G401.6 (cell line): ENCODE measurements at regions not wholly inside any gene's neighbourhood (a gene's known extent, or its start where the extent isn't known, plus 50 kb on each side); places are given as distances from the start of the nearest gene placed in this dataset.

ENCODE experiments used
- FAIRE-seq: peaks from 2 replicates; lab custom pipeline; 2012; peaks lifted over from hg19 to GRCh38; lab: Jason Lieb, UNC

DNA sequence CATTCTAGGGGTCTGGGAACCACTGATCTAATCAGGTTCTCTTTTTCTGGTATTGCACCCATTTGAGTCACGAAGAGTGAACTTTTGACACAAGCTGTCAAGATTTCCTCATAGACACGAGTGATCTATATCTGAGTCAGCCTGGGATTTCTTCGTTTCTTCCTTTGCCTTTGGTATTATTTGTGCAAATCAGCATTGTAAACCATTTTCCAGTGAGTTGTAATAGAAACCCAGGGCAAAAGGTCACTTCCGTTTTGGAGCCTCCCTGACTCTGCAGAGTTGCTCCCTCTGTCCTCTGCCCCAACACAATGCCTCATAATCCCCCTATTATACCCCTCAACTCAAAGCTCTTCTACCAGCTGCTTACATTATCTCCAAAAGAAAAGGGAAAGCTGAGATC, 615.1 kb downstream of the EFNB2 start:
- FAIRE-seq = no peak

DNA sequence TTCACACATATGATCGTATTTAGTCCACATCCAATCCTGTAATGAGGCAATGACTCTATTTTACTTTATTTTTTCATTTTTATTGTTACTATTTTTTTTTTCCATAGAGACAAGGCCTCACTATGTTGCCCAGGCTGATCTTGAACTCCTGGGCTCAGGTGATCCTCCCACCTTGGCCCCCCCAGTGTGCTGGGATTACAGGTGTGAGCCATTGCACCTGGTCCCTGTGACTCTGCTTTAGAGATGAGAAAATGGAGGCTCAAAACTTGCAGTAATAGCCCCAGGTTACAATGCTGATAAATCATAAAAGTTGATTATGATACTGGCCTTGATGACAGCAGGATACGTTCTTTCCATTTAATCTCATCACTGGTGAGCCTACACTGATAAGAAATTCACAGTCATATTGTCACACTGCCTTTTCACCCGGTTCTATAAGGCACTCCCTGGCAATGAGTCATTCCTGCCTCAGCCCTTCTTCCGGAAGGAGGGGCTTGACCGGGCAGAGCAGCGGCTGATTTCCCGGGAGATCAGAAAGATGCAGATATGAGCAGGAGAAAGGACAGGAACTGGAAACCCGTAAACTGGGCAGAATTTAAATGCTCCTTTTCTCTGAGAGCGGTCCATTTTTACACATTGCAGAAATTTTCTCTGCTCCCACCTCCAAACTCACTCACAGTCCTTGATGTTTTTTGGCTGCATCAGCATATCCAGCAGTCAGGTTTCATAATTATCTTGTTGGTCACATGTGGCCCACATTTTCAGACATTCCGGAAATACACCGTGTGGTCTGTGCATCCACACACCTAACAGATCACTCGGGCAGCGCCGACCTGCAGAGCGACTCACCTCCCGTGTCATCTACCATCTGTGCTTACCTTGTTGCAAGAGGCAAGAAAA, 616.4 kb downstream of the EFNB2 start:
- FAIRE-seq = no peak

DNA sequence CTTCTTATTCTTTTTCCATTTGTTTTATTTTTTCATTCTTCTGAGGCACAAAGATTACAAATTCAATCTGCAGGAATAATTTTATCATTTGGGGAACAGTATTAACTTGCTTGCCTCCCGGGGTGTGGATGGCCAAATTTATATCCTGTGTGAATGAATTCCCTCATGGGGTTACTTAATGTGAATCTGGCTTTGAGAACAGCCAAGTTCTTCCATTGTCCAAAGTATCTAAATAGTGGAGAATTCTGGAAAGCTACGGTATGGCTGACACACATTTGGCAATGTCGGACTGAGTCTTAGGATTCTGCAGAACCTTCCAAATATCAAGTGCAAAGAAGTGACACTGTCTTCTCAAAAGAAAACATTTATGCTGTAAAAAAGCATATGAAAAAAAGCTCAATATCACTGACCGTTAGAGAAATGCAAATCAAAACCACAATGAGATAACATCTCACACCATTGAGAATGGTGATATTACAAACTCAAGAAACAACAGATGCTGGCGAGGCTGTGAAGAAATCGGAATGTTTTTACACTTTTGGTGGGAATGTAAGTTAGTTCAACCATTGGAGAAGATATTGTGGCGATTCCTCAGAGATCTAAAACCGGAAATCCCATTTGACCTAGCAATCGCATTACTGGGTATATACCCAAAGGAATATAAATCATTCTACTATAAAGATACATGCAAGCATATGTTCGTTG, 620.2 kb downstream of the EFNB2 start:
- FAIRE-seq = no peak

- no peak for FAIRE-seq
These were observed 621.0 kb downstream of the EFNB2 start for GRCh38 chr13:105914291-105915036.

DNA sequence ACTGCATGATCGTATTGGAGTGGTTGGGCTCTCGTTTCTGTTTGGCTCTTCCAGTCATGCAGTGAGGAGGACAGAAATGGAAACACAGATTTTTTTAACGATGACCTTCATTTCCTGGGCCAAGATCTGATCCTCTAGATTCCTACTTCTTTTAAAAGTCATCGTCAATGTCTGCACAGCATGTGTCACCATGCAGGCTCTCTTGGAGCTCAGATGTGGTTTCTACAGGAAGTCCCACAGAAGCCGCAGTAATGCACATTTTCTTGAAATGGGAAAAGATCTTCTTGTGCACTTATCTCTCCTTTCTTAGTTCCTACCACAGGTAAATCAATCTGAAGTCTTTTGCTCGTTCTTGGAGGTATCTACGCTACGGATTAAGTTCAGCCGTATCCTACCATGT, 626.9 kb downstream of the EFNB2 start:
- FAIRE-seq = no peak

- peak; percentile 3 for FAIRE-seq
These were observed 628.0 kb downstream of the EFNB2 start for GRCh38 chr13:105907319-105908019.

GRCh38 chr13:105906746-105907145, 628.7 kb downstream of the EFNB2 start:
- FAIRE-seq = no peak

GRCh38 chr13:105904034-105904742, 631.3 kb downstream of the EFNB2 start:
- FAIRE-seq = no peak

GRCh38 chr13:105902396-105902795, 633.1 kb downstream of the EFNB2 start:
- no peak for FAIRE-seq

GRCh38 chr13:105897575-105897974, 637.9 kb downstream of the EFNB2 start:
- no peak for FAIRE-seq

DNA sequence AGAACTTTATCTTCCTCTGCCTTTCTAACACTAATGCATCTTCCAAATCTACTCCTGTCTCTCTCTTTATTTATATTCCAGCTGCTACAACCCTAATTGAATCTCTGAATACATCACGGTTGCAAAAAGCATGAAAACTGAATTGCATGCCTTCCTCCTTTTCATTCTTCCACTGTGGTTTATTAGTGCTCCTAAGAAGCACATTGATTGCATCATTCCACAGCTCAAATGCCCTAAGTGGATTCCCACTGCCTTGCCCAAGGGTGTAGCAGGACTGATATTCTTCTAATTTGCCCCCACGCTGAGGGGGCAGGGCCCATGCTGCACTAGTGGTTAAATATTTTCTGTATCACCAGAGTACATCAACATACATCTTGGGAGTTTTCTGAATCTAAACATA, 640.8 kb downstream of the EFNB2 start:
- FAIRE-seq = no peak

- no peak for FAIRE-seq
These were observed 645.0 kb downstream of the EFNB2 start for GRCh38 chr13:105890509-105890908.

GRCh38 chr13:105878119-105878700, 657.3 kb downstream of the EFNB2 start:
- no peak for FAIRE-seq

DNA sequence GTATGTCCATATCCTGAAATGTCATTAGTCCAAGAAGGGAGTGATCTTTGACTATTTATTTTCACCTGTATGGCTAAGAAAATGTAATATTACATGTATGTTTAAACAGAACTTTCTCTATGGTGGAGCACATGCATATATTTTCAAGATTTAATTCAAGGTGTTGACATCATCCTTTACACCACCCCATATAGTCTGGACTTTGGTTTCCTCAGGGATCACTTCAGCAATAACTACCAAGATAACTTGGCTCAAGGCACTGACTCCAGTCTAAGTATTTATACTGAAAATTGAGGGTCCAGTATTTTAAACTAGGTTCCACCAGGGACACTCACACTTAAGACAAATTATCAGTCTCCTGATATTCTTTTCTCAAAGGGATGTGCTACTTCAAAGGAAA, 660.6 kb downstream of the EFNB2 start:
- no peak for FAIRE-seq

DNA sequence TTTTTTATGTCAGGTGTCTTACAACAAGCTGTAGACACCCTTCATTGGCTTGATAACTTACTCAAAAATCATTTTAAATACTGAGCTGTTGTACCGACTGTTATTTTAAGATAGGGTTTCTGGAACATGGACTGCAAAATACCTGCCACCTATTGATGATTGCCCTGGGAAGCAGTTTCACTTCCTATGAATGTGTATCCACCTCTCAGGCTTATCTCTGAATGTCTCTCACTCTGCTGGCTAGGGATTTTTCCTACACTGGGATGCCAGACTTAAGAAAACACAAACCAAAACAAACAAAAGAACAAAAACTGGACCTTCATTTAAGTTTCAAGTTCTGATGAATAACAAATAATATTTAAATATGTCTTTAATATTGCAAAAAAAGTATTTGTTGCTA, 663.7 kb downstream of the EFNB2 start:
- FAIRE-seq = no peak

- no peak for FAIRE-seq
These were observed 664.1 kb downstream of the EFNB2 start for GRCh38 chr13:105871326-105871725.

DNA sequence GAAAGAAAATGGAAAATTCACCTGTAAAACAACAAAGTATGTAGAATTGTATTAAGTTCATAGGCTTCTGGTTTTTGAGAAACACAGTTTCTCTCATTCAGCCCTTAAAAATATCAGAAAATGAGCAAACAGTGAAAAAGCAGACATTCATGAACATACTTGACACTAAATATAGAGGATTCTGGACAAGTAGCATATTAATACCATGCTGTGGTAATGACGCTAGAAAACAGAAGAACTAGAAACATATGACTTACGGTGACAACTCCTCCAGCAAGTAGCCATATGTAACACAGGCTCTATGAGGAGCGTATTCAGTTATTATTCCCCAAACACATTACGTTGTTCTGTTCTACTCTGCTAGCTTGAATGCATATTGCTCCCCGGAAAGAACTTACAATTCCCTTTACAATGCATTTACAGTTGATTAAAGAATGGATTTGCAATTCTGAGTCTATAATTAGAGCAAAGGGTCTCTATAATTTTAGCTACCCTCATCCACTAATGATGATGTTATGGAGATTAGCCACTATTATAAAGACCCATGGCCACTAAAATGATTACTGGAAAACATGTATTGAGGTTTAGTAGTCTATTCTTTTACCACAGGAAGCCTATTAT, 672.1 kb downstream of the EFNB2 start:
- FAIRE-seq = no peak

GRCh38 chr13:105848494-105848893, 687.0 kb downstream of the EFNB2 start:
- FAIRE-seq = no peak

DNA sequence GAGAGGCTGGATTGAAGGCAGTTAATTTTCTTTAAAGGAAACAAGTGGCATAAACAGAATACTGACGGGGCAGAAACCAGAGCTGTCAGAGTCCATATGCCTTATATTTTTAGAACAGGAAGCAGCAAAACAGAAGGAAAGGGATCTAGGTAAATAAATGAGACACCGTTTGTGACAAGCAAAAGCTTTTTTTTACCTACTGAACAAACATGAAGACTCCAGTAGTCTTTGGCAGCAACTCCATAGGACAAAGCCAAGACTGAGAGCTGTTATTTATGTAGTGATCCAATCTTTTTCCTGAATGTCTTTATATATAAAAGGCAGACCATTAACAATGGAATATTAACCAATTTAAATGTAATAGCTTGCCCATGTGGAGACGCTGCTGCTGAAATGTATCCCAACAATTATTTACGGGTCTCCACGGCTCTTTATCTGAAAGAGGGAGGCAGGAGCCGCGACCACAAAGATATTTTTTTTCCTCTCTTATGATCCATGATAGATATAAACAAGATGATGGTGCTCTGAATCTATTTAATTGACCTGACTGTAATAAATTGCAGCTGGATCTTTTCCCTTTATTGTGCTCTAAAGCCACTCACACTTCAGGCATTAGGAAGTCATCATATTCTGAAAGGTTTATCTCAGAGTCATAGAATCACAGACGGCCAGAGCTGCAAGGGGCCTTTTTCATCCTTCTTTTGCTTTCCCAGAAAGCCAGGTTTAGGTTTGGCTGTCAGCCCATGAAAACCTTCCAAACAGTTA, 687.8 kb downstream of the EFNB2 start:
- no peak for FAIRE-seq

DNA sequence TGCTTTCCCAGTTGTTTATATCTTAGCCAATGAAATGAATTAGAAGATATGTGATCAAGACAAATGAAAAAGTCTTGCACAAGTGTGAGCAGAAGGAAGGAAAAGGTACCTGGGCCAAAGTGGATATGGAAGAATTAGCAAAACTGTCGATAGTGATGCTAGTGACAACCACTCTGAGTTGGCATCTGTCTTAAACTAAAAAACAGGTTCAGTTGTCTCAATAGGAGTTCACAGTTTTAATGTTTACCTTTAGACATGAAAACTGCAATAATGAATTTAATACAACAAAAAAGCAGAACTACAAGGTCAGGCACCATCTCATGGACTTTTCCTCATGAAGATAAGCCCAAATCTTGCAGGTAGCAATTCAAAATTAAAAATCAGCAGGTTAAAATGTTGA, 688.5 kb downstream of the EFNB2 start:
- FAIRE-seq = no peak
